Epithelial cell of esophagus (primary cell): ENCODE measurements at regions not wholly inside any gene's neighbourhood (a gene's known extent, or its start where the extent isn't known, plus 50 kb on each side); places are given as distances from the start of the nearest gene placed in this dataset.
"Not testable (repeated sequence)": the region's sequence is repeated elsewhere in the genome, so short reads cannot be mapped to it uniquely, and the experiment has no call there.

Source experiments
- DNase-seq: peaks from one replicate; pipeline ENCODE4 v3.0.0; 2010; ENCODE audit warnings: low read depth
- H3K4me3 ChIP-seq: 2 replicates; pipeline ENCODE4 v1.5.1; 2011; ENCODE audit warnings: mild to moderate bottlenecking, low read length, control low read depth
- TF ChIP-seq, protein P1 (sequence below): IDR thresholded peaks from 2 replicates; pipeline ENCODE4 v1.5.1; 2011; ENCODE audit warnings: low read depth, mild to moderate bottlenecking, low read length, control low read depth, inconsistent platforms; ENCODE audit not compliant: insufficient read depth; ENCODE audit errors: missing control alignments

DNA sequence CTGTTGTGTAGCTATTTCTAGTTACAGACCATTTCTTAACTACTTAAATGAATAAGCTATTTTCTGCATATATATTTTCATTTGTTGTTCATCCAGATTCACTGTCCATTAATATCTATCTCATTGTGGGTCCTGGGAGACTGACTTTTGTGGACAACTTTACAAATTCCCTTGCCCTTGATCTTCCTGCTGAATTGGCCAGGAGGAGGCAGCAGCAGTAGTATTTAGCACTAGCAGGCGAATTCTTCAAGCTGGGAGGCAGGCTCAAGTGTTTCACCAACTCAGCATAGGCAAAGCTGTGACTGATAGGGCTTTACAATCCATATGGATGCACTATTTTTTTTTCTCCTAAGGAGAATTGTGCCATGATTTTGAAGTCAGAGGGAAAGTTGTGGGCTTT, 461.0 kb upstream of the NRG3 start:
- H3K4me3 ChIP-seq: no peak overlapping the region
- TF ChIP-seq, protein P1, sequence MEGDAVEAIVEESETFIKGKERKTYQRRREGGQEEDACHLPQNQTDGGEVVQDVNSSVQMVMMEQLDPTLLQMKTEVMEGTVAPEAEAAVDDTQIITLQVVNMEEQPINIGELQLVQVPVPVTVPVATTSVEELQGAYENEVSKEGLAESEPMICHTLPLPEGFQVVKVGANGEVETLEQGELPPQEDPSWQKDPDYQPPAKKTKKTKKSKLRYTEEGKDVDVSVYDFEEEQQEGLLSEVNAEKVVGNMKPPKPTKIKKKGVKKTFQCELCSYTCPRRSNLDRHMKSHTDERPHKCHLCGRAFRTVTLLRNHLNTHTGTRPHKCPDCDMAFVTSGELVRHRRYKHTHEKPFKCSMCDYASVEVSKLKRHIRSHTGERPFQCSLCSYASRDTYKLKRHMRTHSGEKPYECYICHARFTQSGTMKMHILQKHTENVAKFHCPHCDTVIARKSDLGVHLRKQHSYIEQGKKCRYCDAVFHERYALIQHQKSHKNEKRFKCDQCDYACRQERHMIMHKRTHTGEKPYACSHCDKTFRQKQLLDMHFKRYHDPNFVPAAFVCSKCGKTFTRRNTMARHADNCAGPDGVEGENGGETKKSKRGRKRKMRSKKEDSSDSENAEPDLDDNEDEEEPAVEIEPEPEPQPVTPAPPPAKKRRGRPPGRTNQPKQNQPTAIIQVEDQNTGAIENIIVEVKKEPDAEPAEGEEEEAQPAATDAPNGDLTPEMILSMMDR: no peak
- peak; percentile 14 for DNase-seq

DNA sequence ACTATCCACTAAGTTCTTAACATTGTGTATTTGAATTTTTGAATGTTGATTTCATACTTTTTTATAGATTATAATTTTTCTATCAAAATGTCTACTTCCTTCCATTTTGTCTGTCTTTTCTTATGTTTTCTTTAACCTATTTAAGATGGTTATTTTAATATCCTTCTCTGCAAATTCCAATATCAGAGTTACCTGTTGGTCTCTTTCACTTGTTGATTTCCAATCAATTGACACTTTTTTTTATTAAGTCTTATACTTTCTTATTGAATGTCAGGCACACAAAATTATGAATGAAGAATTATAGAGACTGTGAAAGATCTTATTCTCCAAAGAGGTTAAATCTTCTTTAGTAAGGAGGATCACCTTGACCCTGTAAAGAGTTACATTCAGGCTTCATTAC, 448.3 kb upstream of the NRG3 start:
- DNase-seq: no peak
- H3K4me3 ChIP-seq: no peak overlapping the region
- TF ChIP-seq, protein P1: no peak

- TF ChIP-seq, protein P1: no peak
- no peak for DNase-seq
- H3K4me3 ChIP-seq: no peak overlapping the region
These were observed 446.4 kb upstream of the NRG3 start for GRCh38 chr10:81428456-81429134.

GRCh38 chr10:81439445-81439844, 435.5 kb upstream of the NRG3 start:
- DNase-seq: no peak
- TF ChIP-seq, protein P1: no peak
- H3K4me3 ChIP-seq: no peak overlapping the region

DNA sequence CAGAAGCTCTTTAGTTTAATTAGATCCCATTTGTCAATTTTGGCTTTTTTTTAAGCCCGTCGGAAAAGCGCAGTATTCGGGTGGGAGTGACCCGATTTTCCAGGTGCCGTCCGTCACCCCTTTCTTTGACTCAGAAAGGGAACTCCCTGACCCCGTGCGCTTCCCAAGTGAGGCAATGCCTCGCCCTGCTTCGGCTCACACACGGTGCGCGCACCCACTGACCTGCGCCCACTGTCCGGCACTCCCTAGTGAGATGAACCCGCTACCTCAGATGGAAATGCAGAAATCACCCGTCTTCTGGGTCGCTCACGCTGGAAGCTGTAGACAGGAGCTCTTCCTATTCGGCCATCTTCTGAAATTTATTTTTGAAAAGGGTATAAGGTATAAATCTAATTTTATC, 433.4 kb upstream of the NRG3 start:
- not testable (repeated sequence) for H3K4me3 ChIP-seq

GRCh38 chr10:81444242-81444929, 430.6 kb upstream of the NRG3 start:
- TF ChIP-seq, protein P1: no peak
- DNase-seq: no peak
- H3K4me3 ChIP-seq: no peak overlapping the region

More for the DNA sequence above, 433.4 kb upstream of the NRG3 start:
- not testable (repeated sequence) for DNase-seq

- DNase-seq: no peak
- TF ChIP-seq, protein P1: no peak
- H3K4me3 ChIP-seq: no peak overlapping the region
These were observed 424.3 kb upstream of the NRG3 start for GRCh38 chr10:81450651-81451050.
